SK-N-SH treated with all-trans-retinoic acid at 6 μM for 48 hours (cell line): ENCODE measurements at regions not wholly inside any gene's neighbourhood (a gene's known extent, or its start where the extent isn't known, plus 50 kb on each side); places are given as distances from the start of the nearest gene placed in this dataset.

Experiments
- ATAC-seq: fragments of 200-7000 bp; cut with Tn5 transposase; 3 replicates; pipeline ENCODE4 v1.9.1; 2020; ENCODE audit warnings: mild to moderate bottlenecking, moderate library complexity
- ARNTL ChIP-seq: fragments of 450-650 bp; formaldehyde crosslinking; IDR thresholded peaks from 2 replicates; pipeline ENCODE4 v1.5.0; 2020; ENCODE audit warnings: low read depth, mild to moderate bottlenecking, moderate library complexity, borderline replicate concordance
- BACH2 ChIP-seq: fragments of 250-450 bp; sonication (Bioruptor Pico); IDR thresholded peaks from 2 replicates; pipeline ENCODE4 v1.9.0; 2021; ENCODE audit warnings: mild to moderate bottlenecking, borderline replicate concordance
- CSDC2 ChIP-seq: fragments of 250-450 bp; sonication (Bioruptor Pico); IDR thresholded peaks from 2 replicates; pipeline ENCODE4 v1.5.0; 2020; ENCODE audit warnings: mild to moderate bottlenecking, moderate library complexity
- ESRRG ChIP-seq: fragments of 250-450 bp; sonication (Bioruptor Pico); IDR thresholded peaks from 2 replicates; pipeline ENCODE4 v1.6.1; 2021; ENCODE audit warnings: mild to moderate bottlenecking
- GLIS3 ChIP-seq: fragments of 250-450 bp; sonication (Bioruptor Pico); IDR thresholded peaks from 2 replicates; pipeline ENCODE4 v1.5.0; 2020; ENCODE audit warnings: mild to moderate bottlenecking, moderate library complexity
- OSR1 ChIP-seq: fragments of 250-450 bp; sonication (Bioruptor Pico); IDR thresholded peaks from 2 replicates; pipeline ENCODE4 v1.8.0; 2022; ENCODE audit warnings: moderate library complexity, mild to moderate bottlenecking, inconsistent platforms
- POU6F1 ChIP-seq: fragments of 250-450 bp; sonication (Bioruptor Pico); IDR thresholded peaks from 2 replicates; pipeline ENCODE4 v1.8.0; 2021; ENCODE audit warnings: low read depth, mild to moderate bottlenecking, moderate library complexity, borderline replicate concordance
- PPARA ChIP-seq: fragments of 250-450 bp; sonication (Bioruptor Pico); IDR thresholded peaks from 2 replicates; pipeline ENCODE4 v1.5.0; 2020; ENCODE audit warnings: mild to moderate bottlenecking, borderline replicate concordance
- RARB ChIP-seq: fragments of 250-450 bp; sonication (Bioruptor Pico); IDR thresholded peaks from 2 replicates; pipeline ENCODE4 v1.8.0; 2021; ENCODE audit warnings: mild to moderate bottlenecking, moderate library complexity
- SNAI2 ChIP-seq: fragments of 250-450 bp; sonication (Bioruptor Pico); IDR thresholded peaks from 2 replicates; pipeline ENCODE4 v1.5.0; 2020; ENCODE audit warnings: mild to moderate bottlenecking, moderate library complexity
- TCF4 ChIP-seq: fragments of 250-450 bp; sonication (Bioruptor Pico); IDR thresholded peaks from 2 replicates; pipeline ENCODE4 v1.8.0; 2021; ENCODE audit warnings: mild to moderate bottlenecking, moderate library complexity, borderline replicate concordance
- TOX ChIP-seq: fragments of 250-450 bp; sonication (Bioruptor Pico); IDR thresholded peaks from 2 replicates; pipeline ENCODE4 v1.8.0; 2021; ENCODE audit warnings: mild to moderate bottlenecking, moderate library complexity, borderline replicate concordance
- ZC3H10 ChIP-seq: fragments of 250-450 bp; sonication (Bioruptor Pico); IDR thresholded peaks from 2 replicates; pipeline ENCODE4 v1.5.1; 2021; ENCODE audit warnings: mild to moderate bottlenecking, moderate library complexity
- ZFP3 ChIP-seq: fragments of 250-450 bp; sonication (Bioruptor Pico); IDR thresholded peaks from 2 replicates; pipeline ENCODE4 v1.5.0; 2020; ENCODE audit warnings: mild to moderate bottlenecking, moderate library complexity
- ZFP30 ChIP-seq: fragments of 450-650 bp; formaldehyde crosslinking; IDR thresholded peaks from 2 replicates; pipeline ENCODE4 v1.5.0; 2022; ENCODE audit warnings: mild to moderate bottlenecking, moderate library complexity
- ZNF565 ChIP-seq: fragments of 450-650 bp; formaldehyde crosslinking; conservative IDR thresholded peaks from 2 replicates; pipeline ENCODE4 v1.5.0; 2020; ENCODE audit warnings: low read depth, mild to moderate bottlenecking, moderate library complexity
- ZNF70 ChIP-seq: fragments of 450-650 bp; formaldehyde crosslinking; IDR thresholded peaks from 2 replicates; pipeline ENCODE4 v1.5.0; 2020; ENCODE audit warnings: mild to moderate bottlenecking, moderate library complexity
- ZNF8 ChIP-seq: fragments of 450-650 bp; formaldehyde crosslinking; IDR thresholded peaks from 2 replicates; pipeline ENCODE4 v1.5.0; 2020; ENCODE audit warnings: mild to moderate bottlenecking, moderate library complexity
- TF ChIP-seq, protein P1 (sequence below): fragments of 250-450 bp; sonication (Bioruptor Pico); IDR thresholded peaks from 2 replicates; pipeline ENCODE4 v1.5.1; 2020; ENCODE audit warnings: low read depth, mild to moderate bottlenecking, moderate library complexity
- TF ChIP-seq, protein P2 (sequence below): fragments of 250-450 bp; sonication (Bioruptor Pico); IDR thresholded peaks from 2 replicates; pipeline ENCODE4 v1.8.0; 2020; ENCODE audit warnings: mild to moderate bottlenecking, moderate library complexity, borderline replicate concordance
- TF ChIP-seq, protein P3 (sequence below): fragments of 250-450 bp; sonication (Bioruptor Pico); IDR thresholded peaks from 2 replicates; pipeline ENCODE4 v1.5.0; 2020; ENCODE audit warnings: mild to moderate bottlenecking, moderate library complexity

DNA sequence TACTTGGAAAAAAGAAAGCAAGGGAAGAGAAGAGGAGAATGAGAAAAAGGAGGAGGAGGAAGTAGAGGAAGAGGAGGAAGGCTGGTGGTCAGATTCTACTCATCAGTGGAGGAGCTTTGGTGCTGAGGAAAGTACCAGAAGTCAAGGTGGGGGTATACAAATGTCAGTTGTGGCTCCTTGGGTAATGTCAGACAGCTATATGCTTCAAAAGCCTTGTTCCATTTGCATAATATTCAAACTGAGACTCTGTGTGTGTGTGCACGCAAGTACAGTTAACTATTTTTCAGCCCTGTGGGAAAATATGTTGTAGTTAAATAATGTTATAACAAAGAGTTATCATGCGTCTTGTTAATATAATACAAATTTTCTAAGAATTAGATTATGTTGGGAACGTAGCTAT lies 609.7 kb downstream of the PDCD6IP start:
- no peak for ATAC-seq
- TF ChIP-seq ZC3H10 (CRISPR knock-in tag) (no peak), SNAI2 (CRISPR knock-in tag) (no peak), ZNF70 (no peak), RARB (no peak), POU6F1 (no peak), CSDC2 (CRISPR knock-in tag) (no peak), ESRRG (CRISPR knock-in tag) (no peak), TOX (CRISPR knock-in tag) (no peak), OSR1 (CRISPR knock-in tag) (no peak), ZFP30 (no peak), ZFP3 (CRISPR knock-in tag) (no peak), ZNF565 (CRISPR knock-in tag) (no peak), ZNF8 (no peak)
- TF ChIP-seq, protein P1, sequence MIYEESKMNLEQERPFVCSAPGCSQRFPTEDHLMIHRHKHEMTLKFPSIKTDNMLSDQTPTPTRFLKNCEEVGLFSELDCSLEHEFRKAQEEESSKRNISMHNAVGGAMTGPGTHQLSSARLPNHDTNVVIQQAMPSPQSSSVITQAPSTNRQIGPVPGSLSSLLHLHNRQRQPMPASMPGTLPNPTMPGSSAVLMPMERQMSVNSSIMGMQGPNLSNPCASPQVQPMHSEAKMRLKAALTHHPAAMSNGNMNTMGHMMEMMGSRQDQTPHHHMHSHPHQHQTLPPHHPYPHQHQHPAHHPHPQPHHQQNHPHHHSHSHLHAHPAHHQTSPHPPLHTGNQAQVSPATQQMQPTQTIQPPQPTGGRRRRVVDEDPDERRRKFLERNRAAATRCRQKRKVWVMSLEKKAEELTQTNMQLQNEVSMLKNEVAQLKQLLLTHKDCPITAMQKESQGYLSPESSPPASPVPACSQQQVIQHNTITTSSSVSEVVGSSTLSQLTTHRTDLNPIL (CRISPR knock-in tag), result no peak
- TF ChIP-seq, protein P2, sequence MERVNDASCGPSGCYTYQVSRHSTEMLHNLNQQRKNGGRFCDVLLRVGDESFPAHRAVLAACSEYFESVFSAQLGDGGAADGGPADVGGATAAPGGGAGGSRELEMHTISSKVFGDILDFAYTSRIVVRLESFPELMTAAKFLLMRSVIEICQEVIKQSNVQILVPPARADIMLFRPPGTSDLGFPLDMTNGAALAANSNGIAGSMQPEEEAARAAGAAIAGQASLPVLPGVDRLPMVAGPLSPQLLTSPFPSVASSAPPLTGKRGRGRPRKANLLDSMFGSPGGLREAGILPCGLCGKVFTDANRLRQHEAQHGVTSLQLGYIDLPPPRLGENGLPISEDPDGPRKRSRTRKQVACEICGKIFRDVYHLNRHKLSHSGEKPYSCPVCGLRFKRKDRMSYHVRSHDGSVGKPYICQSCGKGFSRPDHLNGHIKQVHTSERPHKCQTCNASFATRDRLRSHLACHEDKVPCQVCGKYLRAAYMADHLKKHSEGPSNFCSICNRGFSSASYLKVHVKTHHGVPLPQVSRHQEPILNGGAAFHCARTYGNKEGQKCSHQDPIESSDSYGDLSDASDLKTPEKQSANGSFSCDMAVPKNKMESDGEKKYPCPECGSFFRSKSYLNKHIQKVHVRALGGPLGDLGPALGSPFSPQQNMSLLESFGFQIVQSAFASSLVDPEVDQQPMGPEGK (CRISPR knock-in tag), result no peak

DNA sequence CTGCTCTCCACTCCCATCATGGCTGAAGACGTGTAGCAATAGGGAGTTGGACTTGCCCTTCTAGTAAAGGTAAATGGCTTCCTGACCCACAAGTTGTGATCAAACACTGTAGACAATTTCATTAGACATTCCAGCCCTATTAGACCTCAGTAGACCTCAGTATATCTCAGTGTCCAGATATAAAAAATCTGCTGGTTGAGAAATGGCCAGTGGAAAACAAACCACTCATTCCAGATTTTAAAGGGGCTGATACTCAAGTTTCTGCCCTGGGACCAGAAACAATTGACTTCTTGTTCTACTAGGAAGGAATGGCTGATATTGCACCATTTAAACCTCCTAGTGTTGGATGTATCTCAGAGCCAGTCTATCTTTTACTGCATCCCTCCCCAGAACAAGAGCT lies 613.2 kb downstream of the PDCD6IP start:
- ATAC-seq, result no peak
- no peak for TF ChIP-seq ZNF8
- TF ChIP-seq ZC3H10 (CRISPR knock-in tag), result no peak
- no peak for TF ChIP-seq TCF4
- no peak for TF ChIP-seq PPARA (CRISPR knock-in tag)
- TF ChIP-seq ZFP30, result no peak
- no peak for TF ChIP-seq ESRRG (CRISPR knock-in tag)
- no peak for TF ChIP-seq ZNF70
- TF ChIP-seq ZFP3 (CRISPR knock-in tag), result no peak
- no peak for TF ChIP-seq BACH2 (CRISPR knock-in tag)
- TF ChIP-seq ZNF565 (CRISPR knock-in tag), result no peak
- TF ChIP-seq OSR1 (CRISPR knock-in tag), result no peak
- TF ChIP-seq, all 23 proteins: peak for 0

DNA sequence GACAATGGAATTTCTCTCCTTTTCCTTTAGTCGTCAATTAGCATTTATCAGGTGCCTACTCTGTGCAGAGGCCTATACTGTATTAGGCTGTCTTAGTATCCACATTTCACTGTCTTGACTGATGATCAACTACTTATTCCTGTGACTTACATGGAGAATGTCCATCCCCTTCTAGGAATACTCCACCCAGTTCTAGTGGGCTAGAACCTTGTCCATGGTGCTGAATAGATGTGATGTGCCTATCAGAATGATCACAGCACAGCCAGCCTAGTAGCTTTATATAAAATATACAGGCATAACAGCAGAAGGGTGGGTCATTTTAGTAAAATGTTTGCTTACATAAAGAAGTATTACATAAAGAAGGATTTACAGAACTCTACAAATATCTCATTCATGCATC lies 621.4 kb downstream of the PDCD6IP start:
- no peak for TF ChIP-seq ARNTL (CRISPR knock-in tag)
- TF ChIP-seq, all 23 proteins: peak for 0
- no peak for ATAC-seq

DNA sequence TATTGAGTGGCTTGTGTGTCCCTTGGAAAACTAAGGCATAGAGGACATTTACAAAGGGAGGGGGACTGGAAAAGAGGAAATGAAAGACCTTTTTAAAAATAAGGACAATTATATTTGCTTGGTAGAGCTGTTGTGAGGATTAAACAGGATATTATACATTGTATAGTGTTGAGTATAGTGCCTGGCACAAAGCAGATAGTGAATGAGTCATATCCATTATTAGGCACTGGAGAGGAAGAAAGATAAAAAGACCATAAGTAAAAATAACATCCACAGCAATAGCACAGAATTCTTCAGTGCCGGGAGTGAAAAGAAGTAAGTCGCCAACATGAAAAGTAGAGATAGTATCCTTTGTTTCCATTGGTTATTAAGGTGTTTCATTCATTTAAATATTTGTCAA lies 623.3 kb downstream of the PDCD6IP start:
- TF ChIP-seq, protein P3, sequence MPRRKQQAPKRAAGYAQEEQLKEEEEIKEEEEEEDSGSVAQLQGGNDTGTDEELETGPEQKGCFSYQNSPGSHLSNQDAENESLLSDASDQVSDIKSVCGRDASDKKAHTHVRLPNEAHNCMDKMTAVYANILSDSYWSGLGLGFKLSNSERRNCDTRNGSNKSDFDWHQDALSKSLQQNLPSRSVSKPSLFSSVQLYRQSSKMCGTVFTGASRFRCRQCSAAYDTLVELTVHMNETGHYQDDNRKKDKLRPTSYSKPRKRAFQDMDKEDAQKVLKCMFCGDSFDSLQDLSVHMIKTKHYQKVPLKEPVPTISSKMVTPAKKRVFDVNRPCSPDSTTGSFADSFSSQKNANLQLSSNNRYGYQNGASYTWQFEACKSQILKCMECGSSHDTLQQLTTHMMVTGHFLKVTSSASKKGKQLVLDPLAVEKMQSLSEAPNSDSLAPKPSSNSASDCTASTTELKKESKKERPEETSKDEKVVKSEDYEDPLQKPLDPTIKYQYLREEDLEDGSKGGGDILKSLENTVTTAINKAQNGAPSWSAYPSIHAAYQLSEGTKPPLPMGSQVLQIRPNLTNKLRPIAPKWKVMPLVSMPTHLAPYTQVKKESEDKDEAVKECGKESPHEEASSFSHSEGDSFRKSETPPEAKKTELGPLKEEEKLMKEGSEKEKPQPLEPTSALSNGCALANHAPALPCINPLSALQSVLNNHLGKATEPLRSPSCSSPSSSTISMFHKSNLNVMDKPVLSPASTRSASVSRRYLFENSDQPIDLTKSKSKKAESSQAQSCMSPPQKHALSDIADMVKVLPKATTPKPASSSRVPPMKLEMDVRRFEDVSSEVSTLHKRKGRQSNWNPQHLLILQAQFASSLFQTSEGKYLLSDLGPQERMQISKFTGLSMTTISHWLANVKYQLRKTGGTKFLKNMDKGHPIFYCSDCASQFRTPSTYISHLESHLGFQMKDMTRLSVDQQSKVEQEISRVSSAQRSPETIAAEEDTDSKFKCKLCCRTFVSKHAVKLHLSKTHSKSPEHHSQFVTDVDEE (CRISPR knock-in tag), result no peak
- TF ChIP-seq ARNTL (CRISPR knock-in tag), result no peak
- no peak for TF ChIP-seq TOX (CRISPR knock-in tag)
- TF ChIP-seq GLIS3 (CRISPR knock-in tag), result no peak
- no peak for TF ChIP-seq ZFP3 (CRISPR knock-in tag)
- no peak for TF ChIP-seq ZC3H10 (CRISPR knock-in tag)
- TF ChIP-seq ZNF565 (CRISPR knock-in tag), result no peak
- TF ChIP-seq, protein P2 (CRISPR knock-in tag), result no peak
- TF ChIP-seq ZNF8, result no peak
- TF ChIP-seq PPARA (CRISPR knock-in tag), result no peak
- TF ChIP-seq CSDC2 (CRISPR knock-in tag), result no peak
- no peak for TF ChIP-seq SNAI2 (CRISPR knock-in tag)
- TF ChIP-seq TCF4, result no peak
- TF ChIP-seq, protein P1 (CRISPR knock-in tag), result no peak
- no peak for TF ChIP-seq ZNF70
- no peak for TF ChIP-seq RARB
- TF ChIP-seq, all 23 proteins: peak for 0
- no peak for ATAC-seq
